ENCODE measurements at regions not wholly inside any gene's neighbourhood (a gene's known extent, or its start where the extent isn't known, plus 50 kb on each side); places are given as distances from the start of the nearest gene placed in this dataset.
A peak's percentile ranks its signal among the peaks of the same experiment; 100 is the strongest.

- no peaks in the 10 kb centered on the region for H3K9me3 ChIP-seq (ENCODE audit: control insufficient read depth, insufficient read depth, low read depth, low read length)
- no peak overlapping the region for H3K4me3 ChIP-seq (ENCODE audit: low read depth, low read length)
- ChIA-PET POLR2A (no interaction called here), CTCF (no interaction called here)
- no peaks in the 10 kb centered on the region for H3K4me1 ChIP-seq (ENCODE audit: control insufficient read depth, insufficient read depth, low read length)
- no peak overlapping the region for H3K27ac ChIP-seq (ENCODE audit: extremely low read depth, low read depth, low read length)
- no peaks in the 10 kb centered on the region for H3K36me3 ChIP-seq (ENCODE audit: control insufficient read depth in 2 of 2, insufficient read depth in 1 of 2, low read length in 2 of 2)
- peak; percentile 74; the same call in 1 of the 2 replicates for TF ChIP-seq TRIM28 (IDR thresholded peaks at IDR 0.05; ENCODE audit: borderline replicate concordance, low read length)
- TF ChIP-seq ZNF596 (tag by site-specific recombination; IDR thresholded peaks at IDR 0.05): no peak
- TF ChIP-seq SETDB1 (IDR thresholded peaks at IDR 0.05; ENCODE audit: insufficient read length, low read length): peak; percentile 80
- TF ChIP-seq ZNF488 (tag by site-specific recombination; IDR thresholded peaks at IDR 0.05): no peak
- TF ChIP-seq ATF2 (tag by site-specific recombination; IDR thresholded peaks at IDR 0.05; ENCODE audit: low read depth): no peak
- no peak for TF ChIP-seq ZFP37 (tag by site-specific recombination; IDR thresholded peaks at IDR 0.05)
- TF ChIP-seq ELK4 (IDR thresholded peaks at IDR 0.05; ENCODE audit: borderline replicate concordance, low read depth, low read length): no peak
- TF ChIP-seq ZNF280D (tag by site-specific recombination; IDR thresholded peaks at IDR 0.05): no peak
- TF ChIP-seq GLIS1 (tag by site-specific recombination; IDR thresholded peaks at IDR 0.05): no peak
- no peak for TF ChIP-seq ZNF580 (tag by site-specific recombination; IDR thresholded peaks at IDR 0.05)
These were observed 343.6 kb downstream of the SLITRK1 start for GRCh38 chr13:83538636-83539035.

- no peaks in the 10 kb centered on the region for H3K9me3 ChIP-seq (ENCODE audit: control insufficient read depth, insufficient read depth, low read depth, low read length)
- ChIA-PET POLR2A (no interaction called here), CTCF (no interaction called here)
- TF ChIP-seq INSM2 (tag by site-specific recombination; IDR thresholded peaks at IDR 0.05) (no peak), ZSCAN30 (tag by site-specific recombination; IDR thresholded peaks at IDR 0.05) (no peak), KLF9 (tag by site-specific recombination; IDR thresholded peaks at IDR 0.05; ENCODE audit: low read depth) (no peak), KLF7 (tag by site-specific recombination; IDR thresholded peaks at IDR 0.05; ENCODE audit: borderline replicate concordance) (no peak), ZNF292 (tag by site-specific recombination; IDR thresholded peaks at IDR 0.05; ENCODE audit: borderline replicate concordance, low read depth) (no peak), HIC1 (tag by site-specific recombination; IDR thresholded peaks at IDR 0.05) (no peak), ZFP69B (tag by site-specific recombination; IDR thresholded peaks at IDR 0.05) (no peak), PRDM4 (tag by site-specific recombination; IDR thresholded peaks at IDR 0.05) (no peak)
- no peaks in the 10 kb centered on the region for H3K4me1 ChIP-seq (ENCODE audit: control insufficient read depth, insufficient read depth, low read length)
- H3K36me3 ChIP-seq (ENCODE audit: control insufficient read depth in 2 of 2, insufficient read depth in 1 of 2, low read length in 2 of 2): no peaks in the 10 kb centered on the region
- no peak overlapping the region for H3K4me3 ChIP-seq (ENCODE audit: low read depth, low read length)
- no peak overlapping the region for H3K27ac ChIP-seq (ENCODE audit: extremely low read depth, low read depth, low read length)
These were observed 345.3 kb downstream of the SLITRK1 start for GRCh38 chr13:83536941-83537340.
